KOPT-K1 (cell line): ENCODE measurements at regions not wholly inside any gene's neighbourhood (a gene's known extent, or its start where the extent isn't known, plus 50 kb on each side); places are given as distances from the start of the nearest gene placed in this dataset.

Source experiments
- H3K27ac ChIP-seq: fragments of 200-600 bp; sonication (generic); 2 replicates; pipeline ENCODE4 v1.5.1; 2016; ENCODE audit warnings: antibody characterized with exemption, mild to moderate bottlenecking, low read depth, low read length; ENCODE audit not compliant: poor library complexity, severe bottlenecking
- H3K36me3 ChIP-seq: fragments of 200-600 bp; sonication (generic); 2 replicates; pipeline ENCODE4 v1.5.1; 2017; ENCODE audit warnings: antibody characterized with exemption, mild to moderate bottlenecking, low read length, moderate library complexity; ENCODE audit not compliant: insufficient read depth
- H3K9me3 ChIP-seq: fragments of 200-600 bp; sonication (generic); 2 replicates; pipeline ENCODE4 v1.5.1; 2017; ENCODE audit warnings: antibody characterized with exemption, low read length, mild to moderate bottlenecking; ENCODE audit not compliant: insufficient read depth, poor library complexity, severe bottlenecking

DNA sequence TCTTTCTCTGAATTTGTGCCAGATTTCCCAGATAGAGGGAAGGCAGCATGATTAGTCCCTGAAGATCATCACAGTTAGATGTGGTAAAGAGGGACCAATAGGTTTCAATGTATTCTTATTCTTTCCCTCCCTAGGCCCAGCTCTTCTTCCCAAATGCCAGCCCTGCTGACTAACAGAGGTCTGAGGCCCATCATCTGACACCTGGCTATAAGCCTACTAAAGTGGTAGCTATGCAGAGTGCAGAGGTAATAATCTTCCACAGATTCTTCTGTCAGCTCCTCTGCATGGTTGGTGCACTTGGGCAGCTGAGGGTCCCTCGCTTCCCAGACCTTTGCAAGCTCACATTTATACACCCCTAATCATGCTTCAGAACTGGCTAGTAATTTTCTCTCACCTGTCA, 63.7 kb upstream of the PZP start:
- Histone ChIP-seq H3K36me3 (no peaks in the 10 kb centered on the region), H3K27ac (no peak overlapping the region), H3K9me3 (no peaks in the 10 kb centered on the region)

- H3K9me3 ChIP-seq = no peaks in the 10 kb centered on the region
- no peak overlapping the region for H3K27ac ChIP-seq
- H3K36me3 ChIP-seq = no peaks in the 10 kb centered on the region
Measured at GRCh38 chr12:9264546-9264945, 56.4 kb upstream of the PZP start.

DNA sequence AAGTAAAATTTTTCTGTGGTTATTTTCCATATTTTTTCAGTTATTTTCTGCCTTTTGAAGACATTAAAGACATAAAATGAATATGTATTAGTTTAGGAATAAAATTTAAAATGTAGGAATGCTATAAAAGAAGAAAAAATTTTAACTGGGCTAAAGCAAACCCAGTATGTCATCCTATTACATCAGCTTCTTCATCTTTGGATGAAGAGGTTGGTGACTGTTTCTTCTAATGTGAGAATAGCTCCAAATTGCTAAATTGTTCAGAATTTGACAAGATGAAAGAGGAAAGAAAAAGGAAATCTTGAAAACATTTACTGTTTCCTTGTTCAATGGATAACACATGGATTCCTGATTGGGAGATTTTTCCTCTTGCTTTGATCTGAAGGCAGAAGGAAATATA, 52.7 kb upstream of the PZP start:
- no peaks in the 10 kb centered on the region for H3K9me3 ChIP-seq
- H3K27ac ChIP-seq = no peak overlapping the region
- no peaks in the 10 kb centered on the region for H3K36me3 ChIP-seq

- H3K9me3 ChIP-seq = no peaks in the 10 kb centered on the region
- no peak overlapping the region for H3K27ac ChIP-seq
- no peaks in the 10 kb centered on the region for H3K36me3 ChIP-seq
Measured at GRCh38 chr12:9258676-9259075, 50.5 kb upstream of the PZP start.
